ENCODE measurements at regions not wholly inside any gene's neighbourhood (a gene's known extent, or its start where the extent isn't known, plus 50 kb on each side); places are given as distances from the start of the nearest gene placed in this dataset.
"Not testable (repeated sequence)": the region's sequence is repeated elsewhere in the genome, so short reads cannot be mapped to it uniquely, and the experiment has no call there.

- H3K9me3 Mint-ChIP-seq: no peaks in the 10 kb centered on the region
- CTCF ChIA-PET: no interaction called here
Observed at GRCh38 chr1:78298349-78298748, 192.4 kb upstream of the PTGFR start.

DNA sequence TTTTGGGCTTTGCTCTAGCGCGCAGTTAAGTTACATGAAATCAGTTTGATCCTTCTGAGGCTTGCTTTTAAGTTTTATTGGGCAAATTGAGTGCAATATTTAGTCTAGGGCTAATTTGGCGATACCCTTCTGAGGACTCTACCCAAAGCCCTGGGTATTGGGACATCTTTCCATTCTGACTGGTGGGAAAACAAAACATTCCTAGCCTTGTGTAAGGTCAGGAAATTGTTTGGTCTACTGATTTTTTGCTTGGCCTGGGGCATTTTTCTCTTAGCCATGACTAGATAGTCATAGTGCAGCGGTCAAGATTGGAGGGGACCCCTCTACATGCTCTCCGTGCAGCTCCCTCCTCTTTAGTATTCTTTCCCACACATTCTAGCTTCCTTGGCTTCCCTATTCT, 189.6 kb upstream of the PTGFR start:
- intact Hi-C loops (cut with micrococcal nuclease): no loop called here
- no peaks in the 10 kb centered on the region for H3K4me1 Mint-ChIP-seq (ENCODE audit: low read depth)
- TF ChIP-seq, protein P1, sequence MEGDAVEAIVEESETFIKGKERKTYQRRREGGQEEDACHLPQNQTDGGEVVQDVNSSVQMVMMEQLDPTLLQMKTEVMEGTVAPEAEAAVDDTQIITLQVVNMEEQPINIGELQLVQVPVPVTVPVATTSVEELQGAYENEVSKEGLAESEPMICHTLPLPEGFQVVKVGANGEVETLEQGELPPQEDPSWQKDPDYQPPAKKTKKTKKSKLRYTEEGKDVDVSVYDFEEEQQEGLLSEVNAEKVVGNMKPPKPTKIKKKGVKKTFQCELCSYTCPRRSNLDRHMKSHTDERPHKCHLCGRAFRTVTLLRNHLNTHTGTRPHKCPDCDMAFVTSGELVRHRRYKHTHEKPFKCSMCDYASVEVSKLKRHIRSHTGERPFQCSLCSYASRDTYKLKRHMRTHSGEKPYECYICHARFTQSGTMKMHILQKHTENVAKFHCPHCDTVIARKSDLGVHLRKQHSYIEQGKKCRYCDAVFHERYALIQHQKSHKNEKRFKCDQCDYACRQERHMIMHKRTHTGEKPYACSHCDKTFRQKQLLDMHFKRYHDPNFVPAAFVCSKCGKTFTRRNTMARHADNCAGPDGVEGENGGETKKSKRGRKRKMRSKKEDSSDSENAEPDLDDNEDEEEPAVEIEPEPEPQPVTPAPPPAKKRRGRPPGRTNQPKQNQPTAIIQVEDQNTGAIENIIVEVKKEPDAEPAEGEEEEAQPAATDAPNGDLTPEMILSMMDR (IDR thresholded peaks at IDR 0.05): no peak

More at GRCh38 chr1:78298349-78298748, 192.4 kb upstream of the PTGFR start:
- POLR2A ChIA-PET: no interaction called here
- ATAC-seq (no peak), DNase-seq (no peak)
- no peak overlapping the region for H3K4me3 Mint-ChIP-seq
- intact Hi-C loops (cut with micrococcal nuclease): no loop called here
- H3K4me1 Mint-ChIP-seq (ENCODE audit: low read depth): no peaks in the 10 kb centered on the region
- TF ChIP-seq, protein P1 (IDR thresholded peaks at IDR 0.05): no peak
- no peaks in the 10 kb centered on the region for H3K27me3 Mint-ChIP-seq
- no peak overlapping the region for H3K27ac Mint-ChIP-seq
- H3K36me3 Mint-ChIP-seq (ENCODE audit: low read depth): no peaks in the 10 kb centered on the region

DNA sequence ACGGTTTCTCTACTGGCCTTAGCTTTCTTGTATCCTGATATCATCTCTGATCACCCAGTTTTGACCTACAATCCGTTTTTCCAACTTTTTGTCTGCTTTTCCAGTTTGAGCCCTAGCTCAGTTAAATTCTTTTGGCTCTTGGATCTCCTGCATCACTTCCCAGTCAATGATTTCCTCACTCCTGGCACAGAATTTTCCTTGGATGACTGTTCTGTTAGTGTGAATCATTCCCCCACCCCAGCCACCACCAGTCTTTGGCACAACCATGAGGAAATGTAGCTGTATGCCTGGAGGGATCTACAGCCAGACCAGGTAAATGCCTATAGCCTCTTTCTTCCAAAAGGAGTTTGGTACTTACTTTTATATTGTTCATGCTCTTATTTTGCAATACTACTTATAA, 187.2 kb upstream of the PTGFR start:
- H3K4me1 Mint-ChIP-seq (ENCODE audit: low read depth): no peaks in the 10 kb centered on the region
- H3K36me3 Mint-ChIP-seq (ENCODE audit: low read depth): no peaks in the 10 kb centered on the region
- H3K4me3 Mint-ChIP-seq: no peak overlapping the region
- ChIA-PET POLR2A (no interaction called here), CTCF (no interaction called here)
- TF ChIP-seq, protein P1 (IDR thresholded peaks at IDR 0.05): no peak
- DNase-seq (no peak), ATAC-seq (no peak)
- no peak overlapping the region for H3K27ac Mint-ChIP-seq
- no peaks in the 10 kb centered on the region for H3K9me3 Mint-ChIP-seq
- H3K27me3 Mint-ChIP-seq: peaks cover 1% of the 10 kb centered on the region
- intact Hi-C loops (cut with micrococcal nuclease): no loop called here

More for the DNA sequence above, 189.6 kb upstream of the PTGFR start:
- ChIA-PET POLR2A (no interaction called here), CTCF (no interaction called here)
- Mint-ChIP-seq H3K27ac (no peak overlapping the region), H3K9me3 (no peaks in the 10 kb centered on the region), H3K36me3 (ENCODE audit: low read depth) (no peaks in the 10 kb centered on the region), H3K4me3 (no peak overlapping the region), H3K27me3 (no peaks in the 10 kb centered on the region)
- ATAC-seq: no peak
- DNase-seq: no peak

GRCh38 chr1:78304341-78304740, 186.4 kb upstream of the PTGFR start:
- Mint-ChIP-seq H3K4me3 (no peak overlapping the region), H3K36me3 (ENCODE audit: low read depth) (no peaks in the 10 kb centered on the region), H3K9me3 (no peaks in the 10 kb centered on the region), H3K27ac (no peak overlapping the region), H3K4me1 (ENCODE audit: low read depth) (no peaks in the 10 kb centered on the region), H3K27me3 (peaks cover 1% of the 10 kb centered on the region)
- POLR2A ChIA-PET: no interaction called here
- DNase-seq: no peak
- intact Hi-C loops (cut with micrococcal nuclease): no loop called here
- ATAC-seq: no peak
- TF ChIP-seq, protein P1 (IDR thresholded peaks at IDR 0.05): no peak
- CTCF ChIA-PET: no interaction called here

DNA sequence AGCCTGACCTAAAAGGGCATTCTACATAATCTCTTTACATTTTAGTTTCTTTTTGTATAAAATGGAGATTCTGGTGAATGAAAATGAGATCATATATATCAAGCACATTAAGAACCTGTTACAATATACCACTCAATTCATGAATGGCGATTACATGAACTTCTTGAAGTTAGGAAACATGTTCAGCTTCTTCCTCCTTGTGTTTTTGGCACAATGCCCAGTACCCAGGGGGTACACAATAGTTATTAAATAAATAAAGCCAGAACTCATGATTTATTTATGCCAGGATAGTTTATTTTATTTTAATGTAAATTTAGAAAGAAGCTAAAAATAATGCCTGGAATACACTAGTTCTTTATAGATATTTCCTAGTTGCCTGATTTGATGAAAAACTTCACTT, 186.0 kb upstream of the PTGFR start:
- TF ChIP-seq, protein P1 (IDR thresholded peaks at IDR 0.05): no peak
- Mint-ChIP-seq H3K36me3 (ENCODE audit: low read depth) (no peaks in the 10 kb centered on the region), H3K4me3 (no peak overlapping the region), H3K9me3 (no peaks in the 10 kb centered on the region), H3K27me3 (peaks cover 1% of the 10 kb centered on the region), H3K27ac (no peak overlapping the region), H3K4me1 (ENCODE audit: low read depth) (no peaks in the 10 kb centered on the region)
- ChIA-PET POLR2A (no interaction called here), CTCF (no interaction called here)
- ATAC-seq (no peak), DNase-seq (no peak)
- intact Hi-C loops (cut with micrococcal nuclease): no loop called here

DNA sequence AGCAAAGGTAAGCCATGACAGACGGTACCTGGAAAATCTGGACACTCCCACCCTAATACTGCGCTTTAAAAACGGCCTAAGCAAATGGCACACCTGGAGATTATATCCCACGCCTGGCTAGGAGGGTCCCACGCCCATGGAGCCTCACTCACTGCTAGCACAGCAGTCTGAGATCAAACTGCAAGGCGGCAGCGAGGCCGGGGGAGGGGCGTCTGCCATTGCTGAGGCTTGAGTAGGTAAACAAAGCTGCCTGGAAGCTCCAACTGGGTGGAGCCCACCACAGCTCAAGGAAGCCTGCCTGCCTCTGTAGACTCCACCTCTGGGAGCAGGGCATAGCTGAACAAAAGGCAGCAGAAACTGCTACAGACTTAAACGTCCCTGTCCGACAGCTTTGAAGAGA, 180.5 kb upstream of the PTGFR start:
- CTCF ChIA-PET; ATAC-seq; H3K27me3 Mint-ChIP-seq; H3K4me1 Mint-ChIP-seq (ENCODE audit: low read depth); H3K36me3 Mint-ChIP-seq (ENCODE audit: low read depth); H3K4me3 Mint-ChIP-seq; H3K27ac Mint-ChIP-seq; POLR2A ChIA-PET; intact Hi-C loops (cut with micrococcal nuclease); H3K9me3 Mint-ChIP-seq; DNase-seq: not testable (repeated sequence)

Measured in activated CD8-positive, alpha-beta T cell treated with anti-CD3 and anti-CD28 coated beads for 36 hours (primary cell).